ENCODE measurements at regions not wholly inside any gene's neighbourhood (a gene's known extent, or its start where the extent isn't known, plus 50 kb on each side); places are given as distances from the start of the nearest gene placed in this dataset.

GRCh38 chr21:28252928-28253327, 739.7 kb downstream of the LTN1 start:
- Histone ChIP-seq H3K36me3 (ENCODE audit: control insufficient read depth, insufficient read depth, low read length) (no peaks in the 10 kb centered on the region), H3K27me3 (replicated peaks; ENCODE audit: control insufficient read depth, insufficient read depth, low read length) (no peaks in the 10 kb centered on the region), H3K4me3 (replicated peaks; ENCODE audit: low read depth, low read length) (no peak overlapping the region)
- no peak for DNase-seq (ENCODE audit: extremely low read depth, insufficient read length)
- TF ChIP-seq, protein P1, sequence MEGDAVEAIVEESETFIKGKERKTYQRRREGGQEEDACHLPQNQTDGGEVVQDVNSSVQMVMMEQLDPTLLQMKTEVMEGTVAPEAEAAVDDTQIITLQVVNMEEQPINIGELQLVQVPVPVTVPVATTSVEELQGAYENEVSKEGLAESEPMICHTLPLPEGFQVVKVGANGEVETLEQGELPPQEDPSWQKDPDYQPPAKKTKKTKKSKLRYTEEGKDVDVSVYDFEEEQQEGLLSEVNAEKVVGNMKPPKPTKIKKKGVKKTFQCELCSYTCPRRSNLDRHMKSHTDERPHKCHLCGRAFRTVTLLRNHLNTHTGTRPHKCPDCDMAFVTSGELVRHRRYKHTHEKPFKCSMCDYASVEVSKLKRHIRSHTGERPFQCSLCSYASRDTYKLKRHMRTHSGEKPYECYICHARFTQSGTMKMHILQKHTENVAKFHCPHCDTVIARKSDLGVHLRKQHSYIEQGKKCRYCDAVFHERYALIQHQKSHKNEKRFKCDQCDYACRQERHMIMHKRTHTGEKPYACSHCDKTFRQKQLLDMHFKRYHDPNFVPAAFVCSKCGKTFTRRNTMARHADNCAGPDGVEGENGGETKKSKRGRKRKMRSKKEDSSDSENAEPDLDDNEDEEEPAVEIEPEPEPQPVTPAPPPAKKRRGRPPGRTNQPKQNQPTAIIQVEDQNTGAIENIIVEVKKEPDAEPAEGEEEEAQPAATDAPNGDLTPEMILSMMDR (IDR thresholded peaks at IDR 0.05; ENCODE audit: insufficient read depth, low read length, poor library complexity, severe bottlenecking) = no peak

- DNase-seq (ENCODE audit: extremely low read depth, insufficient read length) = no peak
- Histone ChIP-seq H3K27me3 (replicated peaks; ENCODE audit: control insufficient read depth, insufficient read depth, low read length) (no peaks in the 10 kb centered on the region), H3K36me3 (ENCODE audit: control insufficient read depth, insufficient read depth, low read length) (no peaks in the 10 kb centered on the region), H3K4me3 (replicated peaks; ENCODE audit: low read depth, low read length) (no peak overlapping the region)
- TF ChIP-seq, protein P1 (IDR thresholded peaks at IDR 0.05; ENCODE audit: insufficient read depth, low read length, poor library complexity, severe bottlenecking) = no peak
Measured at GRCh38 chr21:28250946-28251345, 741.7 kb downstream of the LTN1 start.

DNA sequence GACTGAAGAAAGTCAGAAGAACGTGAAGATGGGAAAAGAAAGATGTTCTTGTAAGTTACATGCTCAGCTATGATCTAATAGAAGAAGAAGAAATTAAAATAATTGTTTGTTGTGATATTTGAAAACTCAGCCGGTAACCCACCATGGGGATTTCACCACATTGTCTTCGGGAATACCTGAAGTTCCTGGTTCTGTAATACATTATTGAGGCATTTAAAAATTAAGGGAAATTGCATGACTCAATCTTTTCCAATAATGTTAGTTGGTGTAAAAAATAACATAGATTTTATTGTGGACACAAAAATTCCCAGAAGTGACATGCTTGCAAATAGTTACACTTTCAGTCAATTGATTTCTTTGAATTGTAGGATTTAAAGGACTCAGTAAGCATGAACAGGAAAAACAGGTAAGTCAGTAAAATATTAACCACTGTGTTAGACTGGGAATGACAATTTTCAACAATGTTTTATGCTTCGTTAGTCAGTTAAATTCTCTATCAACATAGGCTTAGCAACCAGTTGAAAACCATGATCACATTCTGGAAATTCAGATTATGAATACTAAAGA, 745.1 kb downstream of the LTN1 start:
- no peak for DNase-seq (ENCODE audit: extremely low read depth, insufficient read length)
- Histone ChIP-seq H3K4me3 (replicated peaks; ENCODE audit: low read depth, low read length) (no peak overlapping the region), H3K27me3 (replicated peaks; ENCODE audit: control insufficient read depth, insufficient read depth, low read length) (no peaks in the 10 kb centered on the region), H3K36me3 (ENCODE audit: control insufficient read depth, insufficient read depth, low read length) (no peaks in the 10 kb centered on the region)
- TF ChIP-seq, protein P1 (IDR thresholded peaks at IDR 0.05; ENCODE audit: insufficient read depth, low read length, poor library complexity, severe bottlenecking) = no peak

GRCh38 chr21:28240586-28240985, 752.1 kb downstream of the LTN1 start:
- Histone ChIP-seq H3K4me3 (replicated peaks; ENCODE audit: low read depth, low read length) (no peak overlapping the region), H3K36me3 (ENCODE audit: control insufficient read depth, insufficient read depth, low read length) (no peaks in the 10 kb centered on the region), H3K27me3 (replicated peaks; ENCODE audit: control insufficient read depth, insufficient read depth, low read length) (no peaks in the 10 kb centered on the region)
- TF ChIP-seq, protein P1 (IDR thresholded peaks at IDR 0.05; ENCODE audit: insufficient read depth, low read length, poor library complexity, severe bottlenecking) = no peak
- no peak for DNase-seq (ENCODE audit: extremely low read depth, insufficient read length)

- Histone ChIP-seq H3K4me3 (replicated peaks; ENCODE audit: low read depth, low read length) (no peak overlapping the region), H3K36me3 (ENCODE audit: control insufficient read depth, insufficient read depth, low read length) (no peaks in the 10 kb centered on the region), H3K27me3 (replicated peaks; ENCODE audit: control insufficient read depth, insufficient read depth, low read length) (no peaks in the 10 kb centered on the region)
- DNase-seq (ENCODE audit: extremely low read depth, insufficient read length) = no peak
- TF ChIP-seq, protein P1 (IDR thresholded peaks at IDR 0.05; ENCODE audit: insufficient read depth, low read length, poor library complexity, severe bottlenecking) = no peak
Measured at GRCh38 chr21:28239340-28239739, 753.3 kb downstream of the LTN1 start.

DNA sequence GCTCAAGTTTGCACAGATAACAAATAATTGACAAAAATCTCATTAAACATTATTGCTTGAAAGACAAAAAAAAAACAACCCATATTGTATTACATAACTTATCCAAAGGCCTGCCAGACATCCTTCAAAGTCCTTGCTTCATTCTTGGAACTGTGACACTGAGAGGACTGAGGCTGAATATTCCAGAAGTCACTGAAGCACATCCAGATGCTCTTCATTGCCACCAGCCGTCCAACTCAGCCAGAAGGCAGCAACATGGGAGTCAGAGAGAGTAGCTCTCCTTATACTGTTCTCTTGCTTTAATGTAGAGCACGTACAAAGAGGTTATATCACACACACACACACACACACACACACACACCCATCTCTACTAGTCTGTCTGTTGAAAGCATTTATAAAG, 755.0 kb downstream of the LTN1 start:
- H3K4me3 ChIP-seq (replicated peaks; ENCODE audit: low read depth, low read length) = no peak overlapping the region
- no peaks in the 10 kb centered on the region for H3K36me3 ChIP-seq (ENCODE audit: control insufficient read depth, insufficient read depth, low read length)
- no peaks in the 10 kb centered on the region for H3K27me3 ChIP-seq (replicated peaks; ENCODE audit: control insufficient read depth, insufficient read depth, low read length)
- TF ChIP-seq, protein P1 (IDR thresholded peaks at IDR 0.05; ENCODE audit: insufficient read depth, low read length, poor library complexity, severe bottlenecking) = no peak
- DNase-seq (ENCODE audit: extremely low read depth, insufficient read length) = no peak
